Upper lobe of left lung (tissue), 6 donors: ENCODE measurements at regions not wholly inside any gene's neighbourhood (a gene's known extent, or its start where the extent isn't known, plus 50 kb on each side); places are given as distances from the start of the nearest gene placed in this dataset.

Experiments used
- ATAC-seq, 2 donors: fragments of 200-7000 bp; cut with Tn5 transposase; one replicate each; pipeline ENCODE4 v1.9.1; 2022; ENCODE audit warnings: mild to moderate bottlenecking in 2 of 2, moderate library complexity in 2 of 2; ENCODE audit not compliant: low FRiP score in 2 of 2
- DNase-seq, 2 donors: peaks; one replicate each; pipeline ENCODE4 v3.0.0-alpha.2; 2019 to 2020
- H3K27ac ChIP-seq, 4 donors: fragments of 200-600 bp; sonication (generic); one replicate each; pipeline ENCODE4 v1.5.1; 2016 to 2019
- H3K27me3 ChIP-seq, 4 donors: fragments of 200-600 bp; sonication (generic); one replicate each; pipeline ENCODE4 v1.5.1; 2017 to 2019
- H3K36me3 ChIP-seq, 4 donors: fragments of 200-600 bp; sonication (generic); one replicate each; pipeline ENCODE4 v1.5.1; 2016 to 2019
- H3K4me1 ChIP-seq, 4 donors: fragments of 200-600 bp; sonication (generic); one replicate each; pipeline ENCODE4 v1.5.1; 2018 to 2019
- H3K4me3 ChIP-seq, 4 donors: fragments of 200-600 bp; sonication (generic); one replicate each; pipeline ENCODE4 v1.5.1; 2017 to 2019; ENCODE audit warnings: mild to moderate bottlenecking in 2 of 4, moderate library complexity in 1 of 4
- H3K9me3 ChIP-seq, 4 donors: fragments of 200-600 bp; sonication (generic); one replicate each; pipeline ENCODE4 v1.5.1; 2018 to 2019
- CTCF ChIP-seq, 6 experiments: fragments of 450-650 bp in 4 of 6; fragments of 200-600 bp in 2 of 6; sonication (generic) in 2 of 6; IDR thresholded peaks; one replicate each; pipeline ENCODE4 v1.5.1; 2016 to 2019; ENCODE audit warnings: antibody characterized with exemption in 6 of 6
- EP300 ChIP-seq, 4 donors: sonication (generic); formaldehyde crosslinking; IDR thresholded peaks; one replicate each; pipeline ENCODE4 v1.5.1; 2017; ENCODE audit warnings: antibody characterized with exemption in 4 of 4, control low read depth in 2 of 4
- POLR2A ChIP-seq, 4 donors: fragments of 450-650 bp; IDR thresholded peaks; one replicate each; pipeline ENCODE4 v1.5.1; 2016 to 2017; ENCODE audit warnings: antibody characterized with exemption in 4 of 4, mild to moderate bottlenecking in 2 of 4
- POLR2AphosphoS5 ChIP-seq, 2 donors: sonication (generic); formaldehyde crosslinking; IDR thresholded peaks; one replicate each; pipeline ENCODE4 v1.5.1; 2017; ENCODE audit warnings: antibody characterized with exemption in 2 of 2
- WGBS, 2 donors: methylation state at CpG; one replicate each; pipeline ENCODE4 v1.1.5; 2017 to 2018; 5-methylcytosine and 5-hydroxymethylcytosine counted together
- donor health status: DM: no; HTN: no; CAD: no; lungs with moderate emphysema.
- donor health status: DM: no; HTN: yes; CAD: no; lungs with severe emphysema.

GRCh38 chr11:36994208-36994607 lies 396.2 kb upstream of the RAG2 start:
- ATAC-seq (no peak), DNase-seq (no peak)
- H3K27ac ChIP-seq: no peak overlapping the region
- H3K27me3 ChIP-seq: no peaks in the 10 kb centered on the region
- 80 to 84% methylated on average over 6 of the region's 6 CpGs for WGBS, 2 donors
- no peaks in the 10 kb centered on the region for H3K4me1 ChIP-seq
- no peaks in the 10 kb centered on the region for H3K9me3 ChIP-seq
- TF ChIP-seq EP300 (IDR thresholded peaks at IDR 0.05): no peak
- no peak for TF ChIP-seq CTCF (IDR thresholded peaks at IDR 0.05)
- TF ChIP-seq POLR2AphosphoS5 (IDR thresholded peaks at IDR 0.05): no peak
- TF ChIP-seq POLR2A (IDR thresholded peaks at IDR 0.05): no peak
- H3K4me3 ChIP-seq: no peak overlapping the region
- no peaks in the 10 kb centered on the region for H3K36me3 ChIP-seq

GRCh38 chr11:36988556-36988955 lies 390.5 kb upstream of the RAG2 start:
- Histone ChIP-seq H3K4me1 (no peaks in the 10 kb centered on the region), H3K27me3 (no peaks in the 10 kb centered on the region), H3K4me3 (no peak overlapping the region), H3K9me3 (no peaks in the 10 kb centered on the region), H3K36me3 (no peaks in the 10 kb centered on the region), H3K27ac (no peak overlapping the region)
- ATAC-seq (no peak), DNase-seq (no peak)
- 93 to 97% methylated on average over 1 of the region's 1 CpG for WGBS, 2 donors
- TF ChIP-seq CTCF (IDR thresholded peaks at IDR 0.05): no peak
- no peak for TF ChIP-seq POLR2A (IDR thresholded peaks at IDR 0.05)
- no peak for TF ChIP-seq EP300 (IDR thresholded peaks at IDR 0.05)
- TF ChIP-seq POLR2AphosphoS5 (IDR thresholded peaks at IDR 0.05): no peak

- 81 to 84% methylated on average over 3 of the region's 3 CpGs for WGBS, 2 donors
- H3K9me3 ChIP-seq: no peaks in the 10 kb centered on the region
Observed at GRCh38 chr11:36985562-36985961, 387.5 kb upstream of the RAG2 start.

GRCh38 chr11:36976741-36977140 lies 378.7 kb upstream of the RAG2 start:
- DNase-seq (no peak), ATAC-seq (peak in 1 of 2 donors; percentile 36)
- H3K36me3 ChIP-seq: no peaks in the 10 kb centered on the region
- TF ChIP-seq POLR2AphosphoS5 (IDR thresholded peaks at IDR 0.05): no peak
- no peak for TF ChIP-seq EP300 (IDR thresholded peaks at IDR 0.05)
- 65 to 80% methylated on average over 2 of the region's 2 CpGs for WGBS, 2 donors
- H3K9me3 ChIP-seq: no peaks in the 10 kb centered on the region
- no peaks in the 10 kb centered on the region for H3K27me3 ChIP-seq
- H3K27ac ChIP-seq: no peak overlapping the region
- no peak overlapping the region for H3K4me3 ChIP-seq
- H3K4me1 ChIP-seq: no peaks in the 10 kb centered on the region

More at GRCh38 chr11:36985562-36985961, 387.5 kb upstream of the RAG2 start:
- no peaks in the 10 kb centered on the region for H3K4me1 ChIP-seq
- DNase-seq (no peak), ATAC-seq (no peak)
- no peak overlapping the region for H3K27ac ChIP-seq
- TF ChIP-seq POLR2AphosphoS5 (IDR thresholded peaks at IDR 0.05) (no peak), CTCF (IDR thresholded peaks at IDR 0.05) (no peak), POLR2A (IDR thresholded peaks at IDR 0.05) (no peak), EP300 (IDR thresholded peaks at IDR 0.05) (no peak)
- no peaks in the 10 kb centered on the region for H3K27me3 ChIP-seq
- H3K4me3 ChIP-seq: no peak overlapping the region
- H3K36me3 ChIP-seq: no peaks in the 10 kb centered on the region

- Histone ChIP-seq H3K27ac (no peak overlapping the region), H3K9me3 (no peaks in the 10 kb centered on the region), H3K36me3 (no peaks in the 10 kb centered on the region), H3K4me3 (no peak overlapping the region), H3K4me1 (no peaks in the 10 kb centered on the region), H3K27me3 (no peaks in the 10 kb centered on the region)
- no peak for ATAC-seq
- 86 to 88% methylated on average over 1 of the region's 1 CpG for WGBS, 2 donors
- DNase-seq: no peak
- TF ChIP-seq CTCF (IDR thresholded peaks at IDR 0.05) (no peak), POLR2A (IDR thresholded peaks at IDR 0.05) (no peak), EP300 (IDR thresholded peaks at IDR 0.05) (no peak), POLR2AphosphoS5 (IDR thresholded peaks at IDR 0.05) (no peak)
Observed at GRCh38 chr11:36974771-36975170, 376.7 kb upstream of the RAG2 start.
